ENCODE measurements at regions not wholly inside any gene's neighbourhood (a gene's known extent, or its start where the extent isn't known, plus 50 kb on each side); places are given as distances from the start of the nearest gene placed in this dataset.

DNA sequence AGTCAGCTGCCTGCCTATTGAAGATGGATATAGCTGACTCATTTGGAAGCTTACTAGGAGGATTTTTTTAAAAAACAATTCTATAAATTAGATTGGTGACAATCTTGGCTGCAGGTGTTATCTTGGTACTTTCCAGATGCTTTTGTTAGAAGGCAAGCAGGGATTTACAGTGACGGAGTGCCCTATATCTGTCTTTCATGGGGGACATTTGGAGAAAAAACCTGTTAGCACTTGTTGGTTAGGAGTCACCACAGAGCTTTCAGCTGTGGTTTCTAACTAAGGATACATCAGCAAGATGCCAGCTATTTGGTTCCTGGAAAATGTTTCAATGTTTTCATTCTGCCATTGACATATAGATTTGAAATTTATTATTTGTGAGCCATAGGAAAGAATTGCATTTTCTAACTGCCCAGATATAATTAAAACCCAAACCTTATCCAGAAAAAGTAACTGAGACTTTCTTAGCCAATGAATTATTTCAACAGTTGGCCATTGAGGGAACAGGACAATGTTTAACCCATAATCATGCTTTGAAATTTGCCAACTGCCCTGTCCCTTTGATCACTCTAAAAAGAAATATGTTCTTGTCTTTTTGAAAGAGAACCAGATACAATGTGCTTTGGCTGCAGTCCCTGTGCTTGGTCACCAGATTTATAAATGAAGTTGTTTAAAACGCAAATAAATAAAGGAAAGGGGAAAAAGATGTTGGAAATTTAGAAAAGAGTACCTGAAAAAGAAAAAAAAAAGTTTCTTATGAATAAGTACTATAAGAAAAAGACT, 761.0 kb upstream of the CXADR start:
- DNase-seq (ENCODE audit: low spot score), result no peak

DNA sequence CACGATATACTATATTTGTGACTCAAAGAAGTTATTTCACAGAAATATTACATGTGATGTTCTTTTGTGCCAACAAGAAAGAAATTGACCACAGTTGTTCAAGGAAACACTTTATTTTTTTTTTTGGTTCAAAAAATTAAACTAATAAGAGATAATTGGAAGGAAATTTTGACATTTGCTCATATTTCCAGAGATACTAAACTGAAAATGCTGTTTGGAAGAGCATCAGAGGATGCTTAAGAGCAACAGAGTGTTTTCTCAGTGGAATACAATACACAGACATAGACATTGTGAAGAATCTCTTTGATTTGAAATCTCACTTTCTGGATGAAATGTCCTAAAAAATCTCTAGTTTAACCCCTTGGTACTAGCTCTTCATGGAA, 760.4 kb upstream of the CXADR start:
- no peak for DNase-seq (ENCODE audit: low spot score)

DNA sequence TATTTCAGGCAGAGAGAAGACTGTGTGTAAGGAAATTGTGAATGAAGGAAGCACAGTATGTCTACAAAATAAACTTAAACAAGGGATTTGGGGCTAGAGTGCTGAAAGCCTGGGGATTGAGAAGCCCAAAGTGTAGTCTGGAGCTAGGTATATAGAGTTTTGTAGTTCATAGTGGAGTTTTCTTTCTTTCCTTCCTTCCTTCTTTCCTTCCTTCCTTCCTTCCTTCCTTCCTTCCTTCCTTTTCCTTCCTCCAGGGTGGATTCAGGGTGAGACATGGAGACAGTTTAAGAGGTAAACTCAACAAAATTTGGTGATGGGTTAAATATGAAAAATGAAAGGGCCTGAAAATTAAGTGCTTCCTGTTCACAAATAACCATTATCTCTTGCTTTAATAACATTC, 757.8 kb upstream of the CXADR start:
- DNase-seq (ENCODE audit: low spot score), result no peak

DNA sequence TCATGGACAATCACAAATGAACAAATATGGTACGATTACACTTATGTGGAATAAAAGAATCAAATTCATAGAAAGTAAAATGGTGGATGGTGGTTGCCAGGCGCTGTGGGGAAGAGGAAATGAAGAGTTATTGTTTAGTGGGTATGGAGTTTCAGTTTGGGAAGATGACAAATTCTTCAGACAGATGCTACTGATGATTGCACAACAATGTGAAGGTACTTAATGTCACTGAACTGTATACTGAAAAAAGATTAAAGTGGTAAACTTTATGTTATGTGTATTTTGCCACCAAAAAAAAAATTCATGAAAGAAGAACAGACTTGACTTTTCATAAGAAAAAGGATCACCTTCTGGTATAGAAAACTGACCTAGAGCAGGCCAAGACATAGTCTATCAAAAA, 745.6 kb upstream of the CXADR start:
- DNase-seq (ENCODE audit: low spot score), result no peak

DNA sequence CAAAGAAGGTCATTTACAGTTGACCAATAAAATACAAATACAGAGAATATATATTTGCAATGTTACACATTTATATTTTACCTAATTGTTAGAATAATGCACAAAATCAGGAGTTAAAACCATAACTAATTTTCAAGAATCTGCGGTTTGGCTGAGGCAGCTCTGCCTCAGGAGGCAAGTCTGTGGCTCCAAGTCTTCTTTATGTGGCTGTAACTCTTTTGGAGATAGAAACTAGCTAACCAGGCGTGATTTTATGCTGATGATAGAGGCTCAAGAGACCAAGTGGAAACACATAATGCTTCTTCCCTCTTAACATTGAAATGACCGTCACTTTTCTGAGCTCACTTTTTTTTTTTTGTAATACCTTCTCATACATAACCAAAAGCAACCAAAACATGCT, 744.7 kb upstream of the CXADR start:
- DNase-seq (ENCODE audit: low spot score), result no peak

DNA sequence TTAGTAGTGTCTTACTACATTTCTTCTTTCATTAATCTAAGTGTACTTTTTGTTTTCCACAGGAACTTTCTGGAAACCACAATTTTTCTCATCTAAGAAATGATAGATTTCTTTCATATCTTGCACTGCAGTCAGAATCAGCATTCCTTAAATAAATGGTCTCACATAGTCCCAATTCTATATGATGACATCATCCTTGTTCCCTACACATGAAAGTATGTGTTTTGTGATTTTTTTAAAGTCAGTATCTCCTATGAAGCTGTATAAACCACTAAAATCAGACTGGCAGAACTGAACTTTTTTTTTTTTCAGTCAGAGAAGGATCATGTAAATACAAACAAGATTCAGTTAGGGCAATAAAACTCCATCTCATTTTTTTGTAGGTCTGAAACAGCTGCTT, 742.6 kb upstream of the CXADR start:
- DNase-seq (ENCODE audit: low spot score), result no peak

DNA sequence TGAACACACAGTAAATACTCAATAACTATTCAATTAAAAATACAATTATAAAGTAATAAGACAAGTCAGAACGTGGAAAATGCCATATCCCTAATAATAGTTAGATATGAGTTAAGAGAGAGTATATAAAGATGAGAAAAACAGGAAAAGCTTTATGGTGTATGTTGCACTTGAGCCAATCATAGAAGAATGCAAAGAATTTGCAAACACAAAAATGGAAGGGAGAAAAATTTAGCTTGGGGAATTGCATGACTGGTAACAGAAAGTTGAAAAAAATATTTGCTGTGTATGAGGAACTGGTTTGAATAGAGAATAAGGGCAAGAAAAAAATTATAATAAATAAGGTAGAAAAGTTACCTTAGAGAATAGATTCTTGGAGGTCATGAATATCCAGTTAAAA, 739.6 kb upstream of the CXADR start:
- DNase-seq (ENCODE audit: low spot score), result no peak

DNA sequence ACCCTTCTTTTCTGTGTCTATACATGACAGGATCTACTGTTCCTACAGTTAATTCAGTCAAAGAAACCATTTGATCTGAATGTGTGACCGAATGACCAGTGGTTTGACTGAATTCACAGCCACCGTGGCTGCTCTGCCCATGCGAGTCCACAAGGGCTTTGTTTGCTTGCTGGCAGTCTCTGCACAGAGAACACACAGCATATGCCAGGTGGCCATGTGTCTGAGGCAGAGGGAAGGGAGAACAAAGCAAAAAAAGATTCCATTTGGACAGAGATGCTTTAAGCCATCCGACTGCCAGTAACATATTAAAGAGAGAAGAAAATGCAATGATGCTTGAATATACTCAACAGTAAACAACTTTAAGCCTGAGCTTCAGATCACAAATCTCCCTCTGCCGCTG, 737.8 kb upstream of the CXADR start:
- peak; percentile 81 for DNase-seq (ENCODE audit: low spot score)

DNA sequence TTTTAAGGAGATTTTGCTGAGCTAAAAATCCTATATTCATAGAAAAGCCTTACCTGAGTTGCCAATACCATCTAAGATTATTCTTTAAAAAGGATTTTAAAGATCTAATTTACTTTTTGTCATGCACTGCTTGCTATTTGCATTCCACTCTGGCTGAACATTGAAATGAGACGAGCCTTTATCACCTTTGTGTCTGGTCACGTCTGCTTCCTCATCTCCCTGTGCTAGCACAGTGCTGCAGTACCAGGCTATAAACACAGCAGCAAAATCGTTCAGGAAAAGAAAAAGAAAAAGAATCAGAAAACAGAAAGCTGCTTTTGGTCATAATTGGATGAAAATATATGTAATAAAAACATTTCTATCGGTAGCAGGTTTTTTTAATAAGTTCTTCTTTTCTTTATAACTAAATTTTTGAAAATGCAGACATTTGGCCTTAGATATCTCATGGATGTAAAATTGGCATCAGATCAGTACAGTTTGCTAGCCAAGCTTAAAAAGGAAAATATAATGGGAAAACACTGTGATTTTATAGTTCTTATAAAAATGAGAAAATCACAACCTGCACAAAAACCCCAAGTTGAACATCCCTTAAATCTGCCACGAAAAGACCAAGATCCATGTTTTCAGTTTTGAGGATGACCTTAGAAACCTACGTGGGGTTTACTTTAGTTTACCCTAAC, 735.7 kb upstream of the CXADR start:
- no peak for DNase-seq (ENCODE audit: low spot score)

DNA sequence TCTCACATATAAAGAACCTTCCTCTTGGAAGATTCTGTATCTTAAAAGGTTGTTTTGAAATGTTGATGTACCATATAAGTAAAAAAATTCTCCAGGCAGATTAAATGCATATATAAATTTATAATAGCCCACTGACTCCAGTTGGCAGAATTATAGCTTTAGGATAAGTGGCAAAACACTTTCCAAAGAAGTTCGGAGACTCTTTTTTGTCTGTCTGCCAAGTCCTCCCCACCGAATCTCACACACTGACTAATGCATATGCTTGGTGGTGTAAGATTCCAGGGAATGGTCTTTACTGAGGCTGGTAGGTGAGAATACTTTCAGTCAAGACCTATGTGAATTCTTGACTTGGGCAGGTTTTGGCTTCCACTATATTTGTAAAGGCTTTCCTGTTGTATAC, 724.3 kb upstream of the CXADR start:
- no peak for DNase-seq (ENCODE audit: low spot score)

DNA sequence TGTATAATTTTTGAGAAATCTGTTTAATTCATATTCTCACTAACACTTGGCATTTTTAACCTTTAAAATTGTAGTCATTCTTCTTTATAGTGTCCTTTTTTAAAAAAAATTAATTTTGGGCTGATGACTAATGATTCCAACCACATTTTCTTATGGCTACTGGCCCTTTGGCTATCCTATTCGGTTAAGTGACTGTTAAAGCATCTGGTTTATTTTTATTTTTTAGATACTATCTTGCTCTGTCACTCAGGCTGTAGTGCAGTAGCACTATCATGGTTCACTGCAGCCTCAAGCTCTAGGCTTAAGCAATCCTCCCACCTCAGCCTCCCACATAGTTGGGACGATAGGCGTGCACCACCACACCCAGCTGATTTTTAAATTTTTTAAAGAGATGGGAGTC, 723.2 kb upstream of the CXADR start:
- no peak for DNase-seq (ENCODE audit: low spot score)

DNA sequence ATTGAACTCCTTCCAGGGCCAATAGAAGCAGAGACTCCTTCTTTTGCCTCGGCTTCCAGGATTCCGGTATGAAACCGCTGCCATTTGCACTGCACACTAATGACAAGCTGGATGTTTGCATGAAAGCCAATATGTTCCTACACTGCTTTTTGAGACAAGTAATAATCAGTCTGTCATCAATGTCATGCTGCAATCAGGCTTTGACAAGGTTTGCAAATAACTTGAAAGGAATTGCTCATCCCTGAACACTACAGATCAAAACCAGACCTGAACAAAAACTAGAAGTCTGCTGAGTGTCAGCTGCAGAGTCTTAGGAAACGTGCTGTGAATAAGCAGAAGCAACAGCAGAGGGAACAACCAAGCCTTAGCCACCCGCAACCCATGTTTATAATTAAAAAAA, 720.7 kb upstream of the CXADR start:
- peak; percentile 43 for DNase-seq (ENCODE audit: low spot score)

DNA sequence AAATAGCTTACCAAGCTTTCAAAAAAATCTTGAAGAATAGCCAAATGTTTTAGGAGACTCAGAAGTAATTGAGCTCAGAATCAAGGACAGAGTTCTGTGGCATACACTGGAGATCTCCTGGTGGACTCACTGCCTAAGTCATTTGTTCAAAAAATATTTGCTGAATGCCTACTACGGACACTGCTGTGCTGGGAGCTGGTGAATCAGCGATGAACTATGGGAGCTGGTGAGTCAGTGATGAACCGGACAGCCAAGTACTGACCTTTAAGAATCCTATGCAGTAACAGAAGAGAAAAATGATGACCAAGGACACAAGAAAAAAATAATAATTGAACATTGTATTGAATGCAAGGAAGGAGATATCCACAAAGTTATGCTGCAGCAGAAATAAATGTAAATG, 717.9 kb upstream of the CXADR start:
- no peak for DNase-seq (ENCODE audit: low spot score)

DNA sequence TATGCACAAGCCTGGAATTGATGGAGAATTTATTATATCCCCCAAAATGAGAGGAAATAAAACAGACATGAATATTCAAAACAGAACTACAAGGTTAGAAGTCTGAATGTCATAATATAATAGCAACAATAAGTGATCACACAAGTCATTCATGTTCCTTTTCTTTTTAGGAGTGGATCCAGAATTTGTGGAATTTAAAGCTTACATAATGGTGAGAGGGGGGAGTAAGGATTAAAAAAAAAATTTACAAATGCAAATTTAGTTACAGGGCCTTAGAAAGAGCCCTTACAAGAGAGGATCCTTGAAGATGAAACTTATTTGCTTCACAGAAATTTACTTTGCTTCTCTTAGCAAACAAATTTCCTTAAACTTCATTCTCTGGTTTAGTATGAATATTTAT, 716.1 kb upstream of the CXADR start:
- DNase-seq (ENCODE audit: low spot score), result no peak

DNA sequence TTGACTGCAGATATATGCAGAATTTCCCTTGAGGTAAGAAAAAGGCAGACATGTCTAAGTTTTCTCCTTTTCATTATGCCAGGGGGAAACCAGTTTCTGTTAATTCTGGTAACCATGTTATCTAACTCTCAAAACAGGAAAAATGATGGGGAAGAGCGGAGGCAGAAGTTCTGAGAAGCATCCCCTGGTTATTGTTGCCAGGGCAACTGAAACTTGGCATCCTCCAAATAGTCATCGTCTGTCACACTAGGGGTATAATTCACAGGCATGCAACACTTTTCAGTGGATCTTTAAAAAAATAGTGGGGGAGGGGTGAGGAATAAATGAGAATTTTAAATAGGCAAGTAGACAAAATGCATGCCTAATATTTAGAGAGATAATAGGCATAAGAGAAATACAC, 715.3 kb upstream of the CXADR start:
- peak; percentile 56 for DNase-seq (ENCODE audit: low spot score)

DNA sequence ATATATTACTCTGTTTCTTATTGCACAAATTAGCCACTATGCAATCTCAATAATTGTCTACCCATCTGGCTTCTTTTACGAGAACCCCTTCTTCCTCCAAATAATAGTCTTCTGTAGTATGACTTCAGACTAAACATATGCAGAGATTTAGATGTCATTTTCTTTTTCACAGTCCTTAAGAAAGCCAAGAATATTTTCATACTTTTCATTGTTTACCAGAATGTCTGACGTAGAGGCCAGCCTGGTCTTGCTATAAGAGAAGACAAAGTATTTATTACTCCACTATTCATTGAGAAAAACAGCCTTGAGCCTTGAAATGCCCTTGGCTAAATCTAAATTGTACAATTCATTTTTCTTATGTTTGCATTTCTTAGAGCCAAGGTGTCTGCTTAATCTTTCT, 714.9 kb upstream of the CXADR start:
- no peak for DNase-seq (ENCODE audit: low spot score)

DNA sequence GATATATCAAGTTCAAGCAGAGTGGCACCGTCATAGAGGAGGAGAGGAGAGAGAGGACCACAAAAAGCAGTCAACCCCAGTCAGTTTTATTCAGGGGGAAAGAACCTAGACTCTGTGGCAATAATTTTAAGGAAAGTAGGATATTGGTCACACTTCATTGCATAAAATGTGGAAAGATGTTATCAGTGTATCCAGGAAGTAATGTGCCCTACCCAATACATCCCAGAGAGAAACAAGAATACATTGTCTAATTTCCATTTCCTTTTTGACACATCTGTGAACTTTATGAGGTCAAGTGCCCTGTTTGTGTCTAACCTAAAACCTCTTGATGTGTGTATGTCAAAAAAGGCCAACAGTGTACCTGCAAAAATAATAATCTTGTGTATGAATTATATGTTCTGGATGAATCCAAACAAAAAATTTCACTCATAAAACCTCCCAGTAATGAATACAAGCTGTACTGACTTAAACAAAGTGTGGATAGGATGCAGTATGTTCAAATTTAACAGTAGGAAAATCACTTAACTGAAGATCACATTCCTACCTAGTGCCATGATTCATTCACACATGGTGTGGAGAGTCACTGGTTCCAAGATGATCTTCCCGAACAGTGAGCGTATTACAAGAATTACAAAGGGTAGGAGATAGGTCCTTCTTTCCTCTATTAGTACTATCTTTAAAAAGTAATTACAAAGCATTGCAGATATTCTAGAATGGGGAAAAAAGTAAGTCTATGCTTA, 712.1 kb upstream of the CXADR start:
- no peak for DNase-seq (ENCODE audit: low spot score)

DNA sequence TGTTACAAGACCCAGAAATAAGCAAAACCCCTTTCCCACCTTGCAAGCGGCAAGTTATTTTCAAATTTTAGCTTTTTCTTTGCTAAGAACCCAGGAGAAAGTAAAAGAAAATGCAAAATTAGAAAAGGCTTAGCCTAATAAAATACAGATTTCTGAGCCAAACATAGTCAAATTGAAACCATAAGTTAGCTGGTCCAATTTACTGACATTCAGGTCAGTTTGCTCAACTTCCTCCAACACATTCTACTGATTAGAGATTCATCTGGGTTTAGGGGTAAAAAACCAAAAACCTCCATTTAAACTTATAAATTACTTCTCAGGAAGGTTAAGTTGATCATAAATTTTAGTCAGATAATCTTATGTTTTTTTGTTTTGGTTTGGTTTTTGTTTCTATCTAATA, 701.8 kb upstream of the CXADR start:
- no peak for DNase-seq (ENCODE audit: low spot score)

DNA sequence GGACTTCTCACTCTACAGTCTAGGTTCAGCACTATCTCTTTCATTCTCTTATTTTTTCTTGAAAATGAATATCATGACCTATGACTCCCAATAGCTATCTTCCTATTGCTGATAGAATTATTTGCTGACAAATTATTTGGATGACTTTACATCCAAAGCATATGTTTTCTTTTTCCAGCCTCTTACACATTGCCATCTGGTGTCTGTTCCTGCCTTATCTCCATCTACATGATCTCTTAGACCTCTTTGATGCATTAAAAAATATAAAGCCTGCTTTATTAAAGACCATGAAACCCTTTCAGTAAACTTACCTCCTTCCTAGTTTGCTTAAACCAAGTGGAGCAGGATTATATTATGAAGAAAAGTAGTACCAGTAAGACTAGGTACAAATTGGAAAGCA, 700.9 kb upstream of the CXADR start:
- no peak for DNase-seq (ENCODE audit: low spot score)

DNA sequence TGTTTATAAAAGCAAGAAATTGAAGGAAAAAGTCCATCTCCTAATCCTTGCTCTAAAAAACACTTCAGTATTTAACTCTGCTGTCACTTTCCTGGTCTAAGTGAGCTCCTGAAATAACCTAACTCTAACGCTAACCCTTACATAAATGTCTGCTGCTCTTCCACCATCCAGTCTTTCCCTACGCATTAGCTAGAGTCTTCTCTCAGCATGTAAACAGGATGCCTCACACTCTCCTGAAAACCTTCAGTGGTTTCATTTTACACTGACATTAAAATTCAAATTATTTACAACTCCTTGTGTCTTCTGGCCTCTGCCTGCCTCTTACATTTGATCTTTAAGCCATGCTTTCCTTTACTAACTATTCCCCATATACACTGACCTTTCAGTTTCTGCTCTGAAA, 697.6 kb upstream of the CXADR start:
- DNase-seq (ENCODE audit: low spot score), result no peak

DNA sequence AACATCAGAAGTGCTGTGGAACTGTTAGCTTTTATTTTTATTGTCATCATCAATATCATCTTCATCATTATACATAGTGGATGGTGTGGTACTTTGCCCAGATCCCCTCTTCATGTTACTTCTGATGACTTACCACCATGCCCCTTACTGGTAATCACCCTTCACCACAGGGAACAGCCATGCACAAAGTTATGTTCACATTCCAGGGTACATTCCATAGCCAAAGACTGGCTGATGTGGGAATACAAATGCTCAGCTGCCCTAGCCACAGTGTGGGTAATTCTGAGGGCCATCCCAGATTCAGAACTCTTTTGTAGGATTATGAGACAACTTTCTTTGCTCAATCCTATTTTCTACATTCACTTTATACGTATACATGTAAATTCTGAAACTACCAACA, 691.3 kb upstream of the CXADR start:
- no peak for DNase-seq (ENCODE audit: low spot score)

DNA sequence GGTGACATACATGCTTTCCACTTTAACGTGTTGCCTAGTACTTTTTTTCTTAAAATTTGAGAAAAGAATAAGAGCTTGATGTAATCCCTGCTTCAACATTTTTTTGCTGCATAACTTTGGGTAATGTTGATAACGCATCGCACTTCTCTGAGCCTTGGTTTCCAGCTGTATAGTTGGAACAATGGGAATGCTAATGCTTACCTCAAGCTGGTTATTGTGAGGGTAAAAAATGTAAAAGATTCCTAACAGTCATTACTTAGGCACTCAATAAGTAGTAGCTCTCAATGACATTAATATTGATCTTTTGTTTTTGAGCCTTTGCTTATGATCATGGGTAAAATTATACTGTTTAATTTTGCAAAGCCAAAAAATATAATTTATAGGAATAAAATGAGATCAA, 683.3 kb upstream of the CXADR start:
- no peak for DNase-seq (ENCODE audit: low spot score)

DNA sequence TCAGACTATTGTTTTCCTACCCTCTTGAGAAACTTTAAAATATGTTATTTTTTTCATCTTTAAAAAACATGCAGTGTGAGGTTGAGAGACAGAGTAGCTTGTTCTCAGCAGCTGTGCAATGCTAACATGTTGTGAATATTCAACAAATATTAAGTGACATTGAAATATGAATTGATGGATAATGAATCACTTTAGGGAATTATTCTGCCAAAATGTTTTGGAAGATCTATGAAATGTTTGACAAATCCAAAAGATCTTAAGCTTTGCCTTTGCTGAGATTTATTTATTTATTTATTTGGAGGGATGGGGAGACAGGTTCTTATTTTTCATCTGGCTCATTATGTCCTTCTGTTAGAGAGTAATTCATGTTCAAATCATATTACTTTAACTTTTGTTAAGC, 680.1 kb upstream of the CXADR start:
- no peak for DNase-seq (ENCODE audit: low spot score)

Measured in Ammon's horn (tissue), 1 donor.